MM.1S (cell line): ENCODE measurements at regions not wholly inside any gene's neighbourhood (a gene's known extent, or its start where the extent isn't known, plus 50 kb on each side); places are given as distances from the start of the nearest gene placed in this dataset.

ENCODE experiments used
- CTCF ChIP-seq: fragments of 300-600 bp; sonication (generic); IDR thresholded peaks from 2 replicates; pipeline ENCODE4 v1.5.1; 2016; ENCODE audit warnings: antibody characterized with exemption, low read length, mixed read lengths
- EZH2 ChIP-seq: fragments of 300-600 bp; sonication (generic); optimal IDR thresholded peaks from 2 replicates; pipeline ENCODE3; 2017; ENCODE audit warnings: low read depth, mild to moderate bottlenecking, antibody characterized with exemption, low read length, mixed read lengths
- EZH2phosphoT487 ChIP-seq: fragments of 300-600 bp; sonication (generic); IDR thresholded peaks from 2 replicates; pipeline ENCODE4 v1.6.1; 2018; ENCODE audit warnings: antibody characterized with exemption, low read length

GRCh38 chr3:107297597-107297996 is 79.6 kb upstream of the CCDC54 start:
- TF ChIP-seq CTCF (no peak), EZH2 (no peak), EZH2phosphoT487 (no peak)
